ENCODE measurements at regions not wholly inside any gene's neighbourhood (a gene's known extent, or its start where the extent isn't known, plus 50 kb on each side); places are given as distances from the start of the nearest gene placed in this dataset.

GRCh38 chr6:5855787-5856470 lies 150.8 kb downstream of the NRN1 start:
- Histone ChIP-seq H3K36me3 (ENCODE audit: control insufficient read depth, insufficient read depth, low read length) (no peaks in the 10 kb centered on the region), H3K4me3 (ENCODE audit: low read depth, low read length) (no peak overlapping the region), H3K27me3 (ENCODE audit: control insufficient read depth, insufficient read depth, low read length) (peaks cover under 1% of the 10 kb centered on the region)
- DNase-seq (ENCODE audit: low read depth) (no peak), FAIRE-seq (peak; percentile 23)
- no peak for TF ChIP-seq CTCF (IDR thresholded peaks at IDR 0.05; ENCODE audit: insufficient read depth, low read length, severe bottlenecking)

DNA sequence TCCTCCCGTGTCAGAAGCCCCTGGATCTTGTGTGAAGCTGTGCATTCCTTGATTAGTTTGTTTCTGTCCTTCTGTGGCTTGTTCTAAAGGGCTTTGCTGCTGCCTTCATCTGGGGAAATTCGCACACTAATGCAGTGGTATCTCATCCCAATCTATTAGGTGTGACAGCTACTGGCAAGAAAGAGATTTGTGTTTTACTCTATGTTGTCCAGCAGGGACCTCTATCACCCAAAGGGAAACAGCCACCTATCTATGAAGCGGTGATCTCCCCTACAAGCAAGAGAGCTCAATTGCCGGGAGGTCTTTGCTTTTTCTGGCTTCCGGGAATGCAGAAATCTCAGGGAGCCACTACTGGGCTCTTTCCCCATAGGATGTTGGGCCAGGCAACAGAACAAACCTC lies 151.8 kb downstream of the NRN1 start:
- H3K4me3 ChIP-seq (ENCODE audit: low read depth, low read length): no peak overlapping the region
- FAIRE-seq: no peak
- H3K36me3 ChIP-seq (ENCODE audit: control insufficient read depth, insufficient read depth, low read length): no peaks in the 10 kb centered on the region
- DNase-seq (ENCODE audit: low read depth): no peak
- H3K27me3 ChIP-seq (ENCODE audit: control insufficient read depth, insufficient read depth, low read length): peaks cover 7% of the 10 kb centered on the region
- no peak for TF ChIP-seq CTCF (IDR thresholded peaks at IDR 0.05; ENCODE audit: insufficient read depth, low read length, severe bottlenecking)

DNA sequence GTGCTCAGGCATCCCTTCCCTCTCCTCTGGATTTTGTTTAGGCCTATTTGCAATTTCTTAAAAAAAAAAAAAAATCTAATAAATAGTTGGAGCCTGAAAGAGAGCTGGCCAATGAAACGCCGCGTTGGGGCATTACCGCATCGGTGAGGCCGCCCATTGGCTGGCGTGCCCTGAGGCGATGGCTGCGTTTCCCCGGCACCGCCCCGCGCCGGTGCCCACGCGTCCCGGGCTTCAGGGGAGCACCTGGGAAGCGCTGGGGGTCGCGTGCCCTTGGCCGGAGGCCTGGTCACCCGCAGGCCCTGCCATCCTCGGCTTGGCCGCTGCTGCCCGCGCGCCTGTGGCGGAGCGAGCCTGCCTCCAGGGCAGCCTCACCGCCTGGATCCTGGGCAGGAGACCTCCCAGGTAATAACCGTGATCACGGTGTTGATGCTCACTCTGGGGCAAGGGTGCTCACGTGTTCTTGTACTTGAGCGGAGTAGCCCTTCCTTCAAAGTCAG lies 155.4 kb downstream of the NRN1 start:
- Histone ChIP-seq H3K36me3 (ENCODE audit: control insufficient read depth, insufficient read depth, low read length) (no peaks in the 10 kb centered on the region), H3K4me3 (ENCODE audit: low read depth, low read length) (peak overlapping the region; percentile 25), H3K27me3 (ENCODE audit: control insufficient read depth, insufficient read depth, low read length) (peaks cover 10% of the 10 kb centered on the region)
- DNase-seq (ENCODE audit: low read depth) (peak; percentile 32), FAIRE-seq (no peak)
- TF ChIP-seq CTCF (IDR thresholded peaks at IDR 0.05; ENCODE audit: insufficient read depth, low read length, severe bottlenecking): no peak

- no peak overlapping the region for H3K4me3 ChIP-seq (ENCODE audit: low read depth, low read length)
- H3K36me3 ChIP-seq (ENCODE audit: control insufficient read depth, insufficient read depth, low read length): no peaks in the 10 kb centered on the region
- DNase-seq (ENCODE audit: low read depth) (no peak), FAIRE-seq (peak; percentile 94)
- H3K27me3 ChIP-seq (ENCODE audit: control insufficient read depth, insufficient read depth, low read length): peaks cover 10% of the 10 kb centered on the region
- no peak for TF ChIP-seq CTCF (IDR thresholded peaks at IDR 0.05; ENCODE audit: insufficient read depth, low read length, severe bottlenecking)
These were observed 155.9 kb downstream of the NRN1 start for GRCh38 chr6:5850848-5851255.

DNA sequence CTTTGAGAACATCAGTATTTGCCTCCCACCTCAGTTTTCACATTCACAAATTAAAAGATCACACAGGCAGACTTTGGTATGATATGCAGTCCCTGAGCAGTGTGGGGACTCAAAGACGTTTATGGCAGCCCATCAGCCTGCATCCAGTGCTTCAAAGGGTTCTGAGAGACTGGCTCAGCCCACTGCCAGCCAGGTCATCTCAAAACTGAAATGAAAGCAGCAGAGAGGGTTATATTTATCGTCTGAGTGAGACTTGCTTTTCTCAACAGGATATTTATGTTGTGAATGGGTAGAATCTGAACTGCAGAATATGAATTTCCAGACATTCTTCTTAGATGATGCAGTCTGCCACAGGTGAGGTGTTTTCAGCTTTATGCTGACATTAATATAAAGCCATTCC lies 159.8 kb downstream of the NRN1 start:
- Histone ChIP-seq H3K36me3 (ENCODE audit: control insufficient read depth, insufficient read depth, low read length) (no peaks in the 10 kb centered on the region), H3K4me3 (ENCODE audit: low read depth, low read length) (no peak overlapping the region), H3K27me3 (ENCODE audit: control insufficient read depth, insufficient read depth, low read length) (peaks cover 10% of the 10 kb centered on the region)
- DNase-seq (ENCODE audit: low read depth) (no peak), FAIRE-seq (no peak)
- TF ChIP-seq CTCF (IDR thresholded peaks at IDR 0.05; ENCODE audit: insufficient read depth, low read length, severe bottlenecking): no peak

DNA sequence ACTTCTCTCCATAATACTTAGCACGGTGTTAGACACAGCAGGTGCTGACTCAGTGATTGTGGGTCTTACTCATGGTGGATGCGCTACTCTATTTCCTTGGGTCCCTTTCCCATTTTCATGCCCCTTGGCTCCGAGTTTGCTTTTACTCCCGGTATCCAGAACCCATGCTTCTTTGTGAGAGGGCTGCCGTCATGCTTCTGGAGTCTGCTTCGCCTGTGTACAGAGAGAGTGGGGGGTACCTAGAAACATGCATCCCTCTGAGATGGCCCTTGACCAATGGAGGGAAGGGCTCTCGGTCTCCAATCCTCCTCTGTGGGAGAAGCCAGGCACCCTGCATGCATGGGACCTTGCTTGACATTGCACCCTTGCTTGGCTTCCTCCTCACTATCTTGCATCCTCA lies 160.4 kb downstream of the NRN1 start:
- DNase-seq (ENCODE audit: low read depth): no peak
- H3K36me3 ChIP-seq (ENCODE audit: control insufficient read depth, insufficient read depth, low read length): no peaks in the 10 kb centered on the region
- TF ChIP-seq CTCF (IDR thresholded peaks at IDR 0.05; ENCODE audit: insufficient read depth, low read length, severe bottlenecking): no peak
- H3K27me3 ChIP-seq (ENCODE audit: control insufficient read depth, insufficient read depth, low read length): peaks cover 10% of the 10 kb centered on the region
- no peak overlapping the region for H3K4me3 ChIP-seq (ENCODE audit: low read depth, low read length)
- no peak for FAIRE-seq
